SKM-1 treated with dmso at 0.1 percent for 144 hours (cell line): ENCODE measurements at regions not wholly inside any gene's neighbourhood (a gene's known extent, or its start where the extent isn't known, plus 50 kb on each side); places are given as distances from the start of the nearest gene placed in this dataset.
"Not testable (repeated sequence)": the region's sequence is repeated elsewhere in the genome, so short reads cannot be mapped to it uniquely, and the experiment has no call there.

Experiments
- DNase-seq: peaks from one replicate; lab custom pipeline; 2025; ENCODE audit not compliant: unreplicated experiment; lab: John Stamatoyannopoulos, UW

DNA sequence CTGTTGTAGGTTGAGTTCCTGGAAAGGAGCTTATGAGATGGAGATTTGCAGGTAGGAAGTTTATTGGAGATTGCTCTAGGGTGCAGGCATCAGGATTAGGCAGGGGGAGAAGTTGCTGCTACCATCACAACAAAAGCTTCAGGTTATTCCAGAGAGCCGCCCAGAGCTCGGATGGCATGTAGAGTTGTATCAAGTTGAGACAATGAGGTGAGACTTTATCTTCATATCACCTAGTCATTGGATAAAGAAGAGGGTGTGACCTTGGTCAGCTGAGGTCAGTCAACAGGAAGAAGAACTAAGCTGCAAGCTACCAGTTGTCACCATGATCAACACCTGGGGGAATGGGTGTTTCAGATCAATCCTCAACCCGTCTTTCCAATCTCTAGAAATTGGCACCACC lies 342.0 kb downstream of the RFC3 start:
- no peak for DNase-seq

DNA sequence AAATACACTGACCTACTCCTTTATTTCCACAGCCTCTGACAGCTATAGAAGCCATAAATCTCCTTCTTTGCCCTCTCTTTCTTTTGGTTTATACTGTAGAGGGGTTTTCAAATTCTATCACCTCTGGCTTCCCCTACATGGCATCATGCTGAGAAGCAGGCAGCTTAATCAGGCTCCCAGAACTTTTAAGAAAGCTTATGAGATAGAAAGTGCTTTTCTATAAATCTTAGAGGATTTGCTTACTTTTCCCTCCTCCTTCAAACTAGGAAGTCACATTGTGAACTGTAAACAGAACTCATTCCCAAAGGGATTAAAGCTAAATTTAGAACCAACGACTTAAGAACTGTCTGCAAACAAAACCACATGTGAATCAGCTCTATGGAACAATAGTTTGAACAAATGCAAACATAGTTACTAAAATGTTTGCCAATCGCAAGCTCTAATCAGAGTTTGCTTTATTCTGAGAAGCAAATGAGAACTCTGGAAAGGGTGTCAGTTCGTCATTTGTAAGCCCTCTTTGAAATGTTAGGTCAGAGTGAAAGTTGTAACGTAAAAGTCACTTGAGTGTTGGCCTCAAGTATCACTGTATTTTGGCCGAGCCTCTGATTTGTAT lies 344.1 kb downstream of the RFC3 start:
- no peak for DNase-seq

DNA sequence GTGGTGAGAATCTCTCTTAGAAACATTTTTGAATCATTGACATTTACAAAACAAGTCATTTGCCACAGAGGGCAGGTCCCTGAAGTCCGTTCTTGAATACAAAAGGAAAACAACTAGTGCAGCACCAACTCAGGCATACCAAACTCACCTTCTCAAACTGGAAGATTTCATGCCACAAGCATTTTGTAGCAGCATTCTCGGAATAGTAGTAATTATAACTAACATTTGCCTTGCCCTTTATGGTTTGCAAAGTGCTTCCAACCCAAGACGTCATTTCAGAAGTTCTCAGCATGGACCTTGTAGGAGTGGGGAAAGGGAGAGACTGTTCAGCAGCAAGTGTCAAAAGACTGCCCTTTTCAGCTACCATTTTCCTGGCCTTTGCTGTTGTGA lies 344.6 kb downstream of the RFC3 start:
- no peak for DNase-seq

DNA sequence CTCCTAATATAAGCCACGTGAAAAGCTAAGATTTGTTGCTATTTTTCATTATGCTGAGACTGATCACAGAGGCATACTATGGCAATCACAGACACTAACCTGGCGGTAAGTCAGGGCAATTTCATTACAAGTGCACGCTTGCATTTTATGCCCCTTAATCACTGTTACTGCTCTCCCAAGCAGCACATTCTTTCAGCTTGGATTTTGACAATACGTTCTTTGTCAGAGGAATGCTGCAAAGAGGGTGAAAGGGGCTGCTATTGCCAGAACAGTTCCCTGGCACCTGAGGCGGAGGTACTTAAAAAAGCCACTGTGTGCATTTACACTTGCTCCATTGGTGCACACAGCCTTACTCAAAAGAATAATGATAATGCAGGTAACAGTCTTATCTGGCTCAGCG lies 346.6 kb downstream of the RFC3 start:
- DNase-seq = no peak

DNA sequence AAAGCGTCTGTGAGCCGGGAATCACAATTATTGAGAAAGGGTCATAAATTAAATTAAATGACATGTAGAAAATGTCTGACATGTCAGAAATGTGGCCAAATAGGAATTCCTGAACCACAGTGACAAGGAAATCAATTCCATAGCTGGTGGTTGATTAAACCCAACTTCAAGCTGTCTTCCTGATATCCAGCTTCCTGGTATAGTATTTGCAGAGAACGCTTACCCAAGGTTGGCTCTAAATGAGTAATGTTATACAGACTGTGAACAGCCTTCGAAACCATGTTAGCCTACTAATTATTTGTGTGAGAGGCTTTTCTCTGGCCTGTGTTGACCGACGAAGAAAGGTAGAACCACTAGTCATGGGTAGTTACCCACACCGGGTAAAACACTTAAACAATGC lies 347.2 kb downstream of the RFC3 start:
- no peak for DNase-seq

DNA sequence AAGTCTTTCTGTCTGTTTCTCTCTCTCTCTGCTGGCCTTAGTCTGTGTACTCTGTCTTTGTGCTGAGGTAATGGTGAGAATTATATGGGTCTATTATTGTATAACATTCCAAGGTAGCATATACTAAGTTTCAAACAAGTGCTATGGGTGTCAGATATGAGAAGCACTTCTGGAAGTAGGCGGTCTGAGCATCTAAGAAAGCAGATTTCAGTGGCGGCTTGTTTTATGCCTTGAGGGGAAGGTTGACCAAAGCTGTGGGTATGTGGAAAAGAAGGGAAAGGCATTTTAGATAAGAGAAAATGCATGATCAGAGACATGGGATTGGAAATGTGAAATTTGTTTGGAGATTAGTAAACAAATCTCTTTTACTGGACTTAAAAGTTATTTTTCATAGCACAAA lies 348.5 kb downstream of the RFC3 start:
- DNase-seq = no peak

DNA sequence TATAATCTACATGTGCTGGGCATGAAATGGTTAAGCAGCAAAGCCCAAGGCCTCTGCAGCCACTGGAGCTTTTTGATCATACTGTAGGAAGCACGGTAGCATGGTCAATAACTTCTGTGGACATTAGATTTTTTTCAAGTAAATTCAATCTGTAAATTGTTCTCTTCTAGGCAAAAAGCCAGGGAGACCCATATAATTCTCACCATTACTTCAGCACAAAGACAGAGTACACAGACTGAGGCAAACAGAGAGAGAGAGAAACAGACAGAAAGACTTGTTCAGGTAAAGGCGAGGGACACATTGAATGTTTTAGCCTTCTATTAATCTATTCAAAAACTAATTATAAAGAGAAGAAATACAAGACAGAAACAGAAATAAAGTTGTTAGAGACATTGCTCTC lies 349.4 kb downstream of the RFC3 start:
- no peak for DNase-seq

DNA sequence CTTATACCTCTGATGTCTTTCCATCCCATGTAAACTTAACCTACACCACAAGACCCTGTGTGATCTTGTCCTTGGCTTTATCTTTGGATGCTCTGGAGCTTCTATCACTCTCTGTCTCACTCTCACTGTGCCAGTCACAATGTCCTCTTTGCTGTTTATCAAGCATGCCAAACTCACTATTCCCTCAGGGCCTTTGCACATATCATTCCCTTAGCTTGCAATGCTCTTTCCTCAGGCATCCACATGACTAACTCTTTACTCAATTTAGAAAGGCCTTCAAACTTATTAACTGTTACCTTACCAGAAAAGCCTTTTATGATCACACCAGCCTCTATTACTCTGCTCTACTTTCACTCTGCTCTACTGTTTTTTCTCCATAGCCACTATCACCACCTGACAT lies 354.1 kb downstream of the RFC3 start:
- no peak for DNase-seq

DNA sequence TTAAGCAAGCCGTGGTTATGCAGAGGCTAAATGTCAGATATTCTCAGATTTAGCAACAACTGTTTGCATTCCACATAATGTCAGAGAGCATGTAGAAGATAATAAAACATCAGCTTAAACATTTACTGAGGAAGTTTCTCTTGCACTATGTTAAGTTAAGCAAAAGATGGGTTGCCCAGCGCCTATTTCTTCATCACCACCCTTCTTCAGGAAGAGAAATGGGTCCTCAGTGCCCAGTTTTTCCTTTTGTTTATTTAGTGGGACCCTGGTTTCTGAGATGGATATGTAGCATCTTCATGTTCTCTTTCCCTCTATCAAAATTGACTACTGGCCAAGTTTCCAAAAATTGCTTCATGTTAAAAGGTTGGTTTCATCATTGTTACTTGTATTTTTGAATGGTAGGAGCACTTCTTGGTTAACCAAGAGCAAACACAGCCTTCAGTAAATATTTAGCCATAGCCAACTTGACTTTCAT lies 356.8 kb downstream of the RFC3 start:
- DNase-seq = no peak

DNA sequence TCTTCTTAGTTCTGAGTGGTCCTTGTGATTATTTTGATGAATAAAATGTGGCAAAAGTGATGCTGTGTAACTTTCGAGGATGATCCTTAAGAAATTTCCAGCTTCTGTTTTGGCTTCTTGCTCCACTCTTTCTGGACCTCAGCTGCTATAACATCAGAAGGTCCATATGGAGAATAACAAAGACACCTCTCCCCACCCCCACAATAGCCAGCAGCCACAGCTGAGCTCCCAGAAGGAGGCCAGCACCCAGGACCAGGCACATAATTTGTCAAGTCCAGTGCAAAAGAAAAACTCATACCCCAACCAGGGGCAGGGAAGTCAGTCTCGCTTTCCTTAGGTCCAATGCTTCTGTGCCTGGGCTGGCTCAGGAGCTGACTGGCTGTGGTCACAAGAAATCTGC lies 357.6 kb downstream of the RFC3 start:
- DNase-seq = no peak

DNA sequence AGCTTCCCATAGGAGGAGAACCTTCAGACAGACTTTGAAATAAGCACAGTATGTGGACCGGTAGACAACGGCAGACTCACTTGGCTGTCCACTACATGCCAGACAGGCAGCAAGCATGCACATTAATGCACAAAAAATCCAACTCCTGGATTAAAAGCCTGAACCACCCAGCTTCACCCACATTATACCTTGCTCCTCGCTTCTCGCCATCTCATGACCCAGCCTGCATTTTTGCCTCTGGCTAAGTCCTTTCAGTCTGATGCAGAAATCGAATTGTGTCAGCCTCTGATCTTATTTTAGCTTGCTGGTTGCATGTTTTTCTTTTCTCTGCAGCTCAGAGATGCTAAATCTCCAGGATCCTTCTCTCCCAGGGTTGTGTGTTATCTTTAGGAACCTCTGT lies 358.7 kb downstream of the RFC3 start:
- no peak for DNase-seq

DNA sequence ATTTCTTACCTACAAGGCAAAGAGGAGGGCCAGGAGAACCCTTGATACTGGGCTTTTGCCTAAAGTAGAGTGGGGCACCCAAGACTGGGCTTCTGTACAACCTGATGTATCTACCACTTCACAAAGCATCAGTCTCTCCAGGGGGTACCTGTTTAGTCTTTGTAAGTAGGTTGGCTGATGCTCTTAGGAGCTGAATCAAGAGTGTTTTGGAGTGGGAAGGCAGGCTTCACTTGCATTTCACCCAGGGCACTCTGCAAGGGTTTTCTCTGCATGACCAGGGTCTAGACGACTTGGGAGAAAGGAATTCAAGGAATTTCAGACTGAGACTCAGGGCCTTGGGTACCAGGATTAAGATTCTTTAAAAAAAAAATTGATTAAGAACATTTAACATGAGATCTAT lies 361.5 kb downstream of the RFC3 start:
- no peak for DNase-seq

DNA sequence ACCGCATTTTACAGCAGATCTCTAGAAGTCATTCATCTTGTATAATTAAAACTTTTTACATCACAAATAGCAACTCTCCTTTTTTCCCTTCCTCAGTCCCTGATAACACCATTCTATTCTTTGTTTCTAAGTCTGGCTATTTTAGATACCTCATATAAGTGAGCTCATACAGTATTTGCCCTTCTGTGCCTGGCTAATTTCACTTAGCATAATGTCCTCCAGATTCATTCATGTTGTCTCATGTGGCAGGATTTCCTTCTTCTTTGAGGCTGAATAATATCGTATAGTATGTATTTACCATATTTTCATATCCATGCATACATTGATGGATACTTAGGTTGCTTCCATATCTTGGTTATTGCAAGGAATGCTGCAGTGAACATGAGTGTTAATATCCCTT lies 362.0 kb downstream of the RFC3 start:
- DNase-seq = no peak

DNA sequence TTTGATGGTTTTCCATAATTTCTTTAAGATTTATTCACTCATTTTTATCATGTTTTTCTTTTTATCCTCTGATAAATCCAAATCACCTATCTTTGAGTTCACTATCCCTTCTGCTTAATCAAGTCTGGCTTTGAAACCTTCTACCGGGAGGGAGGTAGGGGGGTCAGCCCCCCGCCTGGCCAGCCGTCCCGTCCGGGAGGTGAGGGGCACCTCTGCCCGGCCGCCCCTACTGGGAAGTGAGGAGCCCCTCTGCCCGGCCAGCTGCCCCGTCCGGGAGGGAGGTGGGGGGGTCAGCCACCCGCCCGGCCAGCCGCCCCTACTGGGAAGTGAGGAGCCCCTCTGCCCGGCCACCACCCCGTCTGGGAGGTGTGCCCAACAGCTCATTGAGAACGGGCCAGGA lies 363.3 kb downstream of the RFC3 start:
- not testable (repeated sequence) for DNase-seq

DNA sequence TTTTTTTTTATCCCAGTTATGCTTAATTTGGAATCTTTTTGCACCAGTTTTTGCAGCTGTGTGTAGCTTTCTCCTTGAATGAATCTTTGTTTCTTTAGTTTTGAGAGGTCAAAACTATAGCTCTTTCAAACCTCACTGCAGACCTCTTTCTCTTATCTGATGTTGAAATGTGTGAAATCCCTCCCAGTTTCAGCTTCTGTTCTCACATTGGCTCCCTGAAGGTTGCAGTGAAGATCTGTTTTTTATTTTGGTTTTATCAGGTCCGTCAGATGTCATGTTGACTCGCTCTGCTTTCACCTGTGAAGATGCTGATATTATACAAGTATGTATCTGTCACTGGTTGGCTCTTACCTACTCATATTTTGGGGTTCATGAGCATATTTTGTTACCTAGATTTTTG lies 372.0 kb downstream of the RFC3 start:
- no peak for DNase-seq

DNA sequence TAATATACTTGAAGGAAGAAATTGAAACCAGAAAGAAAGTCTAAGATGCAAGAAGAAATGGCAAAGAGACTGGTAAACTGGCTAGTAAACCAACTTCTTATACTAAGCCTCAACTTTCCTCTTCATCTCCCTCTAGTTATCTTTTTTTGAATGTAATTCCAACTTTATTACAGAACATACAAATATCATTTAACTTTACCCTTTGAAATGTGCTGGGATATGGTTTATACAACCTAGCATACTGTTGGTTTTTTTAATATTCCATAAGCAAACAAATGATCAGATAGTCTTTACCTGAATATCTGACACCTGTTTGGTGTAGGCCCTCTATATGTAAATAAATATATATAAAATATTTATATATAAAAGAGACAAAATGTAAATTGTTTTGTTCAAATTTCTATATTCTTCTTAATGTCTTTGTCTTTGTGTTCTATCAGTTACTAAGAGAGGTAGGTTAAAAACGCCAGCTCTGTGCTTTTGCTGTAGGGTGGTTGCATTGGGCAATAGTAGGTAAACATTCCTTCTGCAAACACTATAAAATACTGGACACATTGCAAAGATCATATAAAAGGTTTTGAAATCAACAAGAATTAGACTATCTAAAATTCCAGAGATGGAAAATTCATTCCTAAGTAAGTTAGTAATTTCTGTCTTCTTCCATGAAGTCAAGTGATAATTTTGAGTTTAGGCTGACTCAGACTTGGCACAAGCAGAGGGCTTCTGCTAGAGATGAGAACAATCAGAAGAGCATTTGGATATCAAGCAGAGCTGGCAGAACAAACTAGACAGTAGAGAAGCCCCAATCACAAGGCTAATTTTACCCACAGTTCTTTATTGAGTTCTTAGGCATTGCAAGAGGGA lies 383.3 kb downstream of the RFC3 start:
- no peak for DNase-seq

DNA sequence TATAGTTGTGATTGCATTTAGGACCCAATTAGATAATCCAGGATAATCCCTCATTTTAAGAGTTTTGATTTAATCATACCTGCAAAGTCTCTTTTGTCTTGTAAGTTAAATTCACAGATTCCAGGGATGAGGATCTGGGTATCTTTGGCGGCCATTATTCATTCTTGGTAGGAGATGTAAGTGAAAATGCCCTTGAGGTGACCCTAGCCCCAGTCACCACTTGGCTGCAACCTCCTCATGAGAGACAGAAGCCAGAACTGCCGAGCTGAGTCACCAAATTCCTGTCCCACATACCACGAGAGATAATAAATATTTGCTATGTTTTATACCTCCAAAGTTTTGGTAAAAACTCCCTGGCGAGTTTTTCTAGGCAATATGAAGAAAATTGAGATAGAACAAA lies 389.4 kb downstream of the RFC3 start:
- DNase-seq = no peak

DNA sequence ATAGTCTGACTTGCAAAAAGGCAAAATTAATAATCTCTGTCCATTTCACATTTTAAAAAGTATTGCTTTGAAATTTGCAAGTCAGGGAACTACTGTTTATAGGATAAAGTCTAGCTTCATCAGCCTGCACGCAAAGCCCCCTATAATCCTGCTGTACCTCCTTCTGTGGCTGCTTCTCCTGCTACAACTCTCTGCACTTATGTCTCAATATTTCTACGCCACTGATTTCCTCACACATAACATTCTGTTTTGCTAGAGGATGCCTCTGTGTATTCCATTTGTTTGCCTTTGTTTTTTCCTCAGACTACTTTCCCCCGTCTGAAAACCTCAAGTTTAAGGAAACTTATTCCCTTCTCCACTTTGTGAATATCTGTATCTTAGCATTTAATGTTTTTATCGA lies 389.9 kb downstream of the RFC3 start:
- no peak for DNase-seq

DNA sequence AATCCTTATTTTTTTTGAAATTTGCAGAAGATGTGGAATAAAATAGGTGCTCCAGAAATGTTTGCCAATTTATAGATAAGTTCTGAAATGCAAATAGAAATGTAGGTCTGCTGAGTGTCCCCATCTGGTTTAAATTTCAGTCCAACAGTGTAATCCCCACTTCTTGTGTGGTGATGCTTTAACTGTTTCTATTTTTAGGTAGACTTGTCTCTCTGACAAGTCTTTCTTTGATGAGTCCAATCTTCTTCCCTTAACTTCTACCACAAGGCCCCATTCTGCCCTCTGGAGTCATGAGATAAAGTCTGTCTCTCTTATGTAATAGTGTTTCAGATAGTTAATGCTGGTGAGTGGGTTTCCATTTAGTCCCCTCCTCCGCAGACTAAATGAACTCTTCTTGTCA lies 390.4 kb downstream of the RFC3 start:
- DNase-seq = no peak

DNA sequence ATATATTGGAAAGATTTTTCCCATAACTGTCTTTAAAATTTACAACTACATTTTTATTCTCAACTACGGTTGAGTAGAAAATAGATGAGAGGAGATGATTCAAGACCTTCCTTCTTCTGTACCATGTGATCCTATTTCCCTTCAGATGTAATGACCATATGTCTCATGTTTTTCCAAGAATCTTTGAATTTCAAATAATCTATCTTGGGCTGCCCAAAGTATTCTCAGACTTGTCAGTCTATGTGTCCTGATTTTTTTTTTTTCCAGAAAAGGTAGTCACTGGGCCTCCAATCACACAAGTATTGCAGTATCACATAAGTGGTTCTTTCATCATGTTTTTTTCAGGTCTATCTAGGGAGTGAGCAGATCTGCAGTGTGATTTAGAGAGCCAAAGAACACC lies 392.4 kb downstream of the RFC3 start:
- no peak for DNase-seq

DNA sequence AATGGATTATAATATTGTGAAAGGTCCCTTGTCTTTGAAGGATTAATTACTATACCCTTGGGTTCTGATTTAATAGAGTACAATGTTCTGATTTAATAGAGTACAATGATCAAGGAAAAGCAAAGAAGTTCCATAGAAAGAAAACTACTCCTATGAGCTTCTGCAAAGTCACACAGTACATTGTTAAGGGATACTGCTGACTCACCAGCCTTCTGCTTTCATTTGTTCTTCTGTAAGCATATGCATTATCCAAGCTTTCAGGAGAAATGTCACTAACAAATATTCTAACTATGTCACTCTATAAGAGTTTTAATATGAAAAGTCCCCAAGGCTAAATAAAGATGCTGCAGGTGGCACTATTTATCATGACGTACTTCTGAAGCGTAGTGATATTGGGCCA lies 396.7 kb downstream of the RFC3 start:
- no peak for DNase-seq

DNA sequence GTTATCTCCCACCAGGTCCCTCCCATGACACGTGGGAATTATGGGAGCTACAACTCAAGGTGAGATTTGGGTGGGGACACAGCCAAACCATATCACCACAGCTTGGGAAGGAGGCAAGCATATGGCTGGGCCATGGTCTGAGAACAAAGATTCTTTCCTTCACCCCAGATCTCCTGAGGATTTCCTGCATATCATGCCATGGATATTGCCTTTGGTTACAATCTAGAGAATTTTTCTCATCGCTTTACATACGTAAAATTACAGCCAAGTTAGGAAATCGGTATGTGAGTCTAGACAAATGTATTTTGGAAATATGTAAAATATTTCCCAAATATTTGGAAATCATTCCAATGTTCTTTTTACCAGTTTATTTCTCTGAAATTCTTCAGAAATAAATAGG lies 398.3 kb downstream of the RFC3 start:
- DNase-seq = no peak
